HepG2 (cell line): ENCODE measurements at regions not wholly inside any gene's neighbourhood (a gene's known extent, or its start where the extent isn't known, plus 50 kb on each side); places are given as distances from the start of the nearest gene placed in this dataset.

Experiments used
- ATAC-seq: fragments of 200-7000 bp; cut with Tn5 transposase; 3 replicates; pipeline ENCODE4 v1.9.1; 2020; ENCODE audit warnings: mild to moderate bottlenecking, moderate library complexity
- BruUV-seq: library from RNA; stranded (reverse); fragments of 400-500 nt; replicated peaks from 2 replicates; lab custom pipeline; 2021; lab: Mats Ljungman, UMichigan
- CTCF ChIA-PET: fragments of 300-600 bp; formaldehyde crosslinking; extraction: SDS; loops from one replicate; lab custom pipeline; 2021; ENCODE audit warnings: low total read pairs, inconsistent platforms, low intra/inter-chr PET ratio; lab: Yijun Ruan, JAX
- POLR2A ChIA-PET: fragments of 350-600 bp; sonication (Branson Sonifier 250); formaldehyde crosslinking; loops from one replicate; lab custom pipeline; 2020; ENCODE audit warnings: antibody characterized with exemption, inconsistent platforms; lab: Yijun Ruan, JAX
- DNase-seq: peaks from one replicate; pipeline ENCODE4 v3.0.0-alpha.2; 2015; ENCODE audit warnings: low spot score
- FAIRE-seq: peaks from 3 replicates; lab custom pipeline; 2011; peaks lifted over from hg19 to GRCh38; lab: Jason Lieb, UNC
- H2AFZ ChIP-seq: one replicate; pipeline ENCODE4 v1.6.1; 2011; ENCODE audit warnings: low read length, inconsistent platforms
- H3K27ac ChIP-seq: fragments of 300-600 bp; 3 replicates; pipeline ENCODE4 v1.8.0; 2011; ENCODE audit warnings: mixed run types, mild to moderate bottlenecking, mixed read lengths, low read length, inconsistent platforms; ENCODE audit not compliant: insufficient read depth; ENCODE audit errors: extremely low read length
- H3K27me3 ChIP-seq, 2 experiments: fragments of 200-600 bp in 1 of 2; 2 replicates in 1 of 2; 3 replicates in 1 of 2; pipeline versions ENCODE4 v1.6.0 to v1.8.0; 2011; ENCODE audit warnings: low read length in 2 of 2, mild to moderate bottlenecking in 2 of 2, moderate library complexity in 2 of 2, inconsistent platforms in 1 of 2; ENCODE audit not compliant: insufficient read depth in 2 of 2, control insufficient read depth in 1 of 2
- H3K36me3 ChIP-seq, 2 experiments: fragments of 200-600 bp in 1 of 2; replicated peaks in 1 of 2; 2 replicates in 1 of 2; 3 replicates in 1 of 2; pipeline versions ENCODE4 v1.5.1 to v1.8.0; 2011; ENCODE audit warnings: low read length in 2 of 2, inconsistent platforms in 1 of 2; ENCODE audit not compliant: insufficient read depth in 2 of 2, control insufficient read depth in 1 of 2
- H3K4me1 ChIP-seq: 2 replicates; pipeline ENCODE4 v1.5.1; 2012; ENCODE audit warnings: low read length, inconsistent platforms; ENCODE audit not compliant: insufficient read depth
- H3K4me2 ChIP-seq: 2 replicates; pipeline ENCODE4 v1.6.0; 2011; ENCODE audit warnings: low read depth, low read length, inconsistent platforms
- H3K4me3 ChIP-seq, 3 experiments: fragments of 200-600 bp in 1 of 3; sonication (generic), shearing (Covaris generic) in 1 of 3; replicated peaks in 1 of 3; 2 replicates each; pipeline ENCODE4 v1.5.1; 2011 to 2016; ENCODE audit warnings: low read length in 3 of 3, inconsistent platforms in 2 of 3, low read depth in 2 of 3, mild to moderate bottlenecking in 2 of 3, control low read depth in 1 of 3, mixed read lengths in 1 of 3; ENCODE audit not compliant: insufficient read depth in 1 of 3
- H3K79me2 ChIP-seq: one replicate; pipeline ENCODE4 v1.6.1; 2011; ENCODE audit warnings: low read length, inconsistent platforms; ENCODE audit not compliant: insufficient read depth
- H3K9ac ChIP-seq: 2 replicates; pipeline ENCODE4 v1.6.0; 2011; ENCODE audit warnings: mild to moderate bottlenecking, low read depth, low read length, inconsistent platforms; ENCODE audit not compliant: insufficient read depth
- H3K9me3 ChIP-seq: 2 replicates; pipeline ENCODE4 v1.5.1; 2012; ENCODE audit warnings: mild to moderate bottlenecking, low read length
- H4K20me1 ChIP-seq: 2 replicates; pipeline ENCODE4 v1.6.0; 2011; ENCODE audit warnings: inconsistent platforms, mild to moderate bottlenecking, low read length, moderate library complexity; ENCODE audit not compliant: insufficient read depth
- CENPT ChIP-seq: sonication (generic); formaldehyde crosslinking; IDR thresholded peaks from 2 replicates; pipeline ENCODE4 v1.8.0; 2022; ENCODE audit warnings: low read depth, mild to moderate bottlenecking, moderate library complexity, missing genetic modification reagents
- EEA1 ChIP-seq: sonication (generic); formaldehyde crosslinking; IDR thresholded peaks from 2 replicates; pipeline ENCODE4 v1.5.1; 2020; ENCODE audit warnings: mild to moderate bottlenecking, missing genetic modification reagents, borderline replicate concordance
- ETV5 ChIP-seq: IDR thresholded peaks from 2 replicates; pipeline ENCODE4 v1.6.1; 2018; ENCODE audit warnings: missing biosample characterization, missing genetic modification reagents, inconsistent platforms, borderline replicate concordance
- HDAC1 ChIP-seq: sonication (generic); formaldehyde crosslinking; IDR thresholded peaks from 2 replicates; pipeline ENCODE4 v1.5.1; 2020; ENCODE audit warnings: mild to moderate bottlenecking, missing genetic modification reagents
- NFIC ChIP-seq: IDR thresholded peaks from 2 replicates; pipeline ENCODE4 v1.6.1; 2012; ENCODE audit warnings: mild to moderate bottlenecking, low read length, inconsistent platforms
- PAWR ChIP-seq: sonication (generic); formaldehyde crosslinking; IDR thresholded peaks from 2 replicates; pipeline ENCODE4 v1.4.0; 2020; ENCODE audit warnings: missing genetic modification reagents, mild to moderate bottlenecking, borderline replicate concordance
- SOX6 ChIP-seq, 2 experiments: fragments of 450-650 bp in 1 of 2; sonication (generic) in 1 of 2; formaldehyde crosslinking in 1 of 2; IDR thresholded peaks; 2 replicates each; pipeline versions ENCODE4 v1.4.0 to v1.6.1; 2017 to 2020; ENCODE audit warnings: antibody characterized with exemption in 1 of 2, mild to moderate bottlenecking in 1 of 2, missing genetic modification reagents in 1 of 2
- TARDBP ChIP-seq: sonication (generic); formaldehyde crosslinking; IDR thresholded peaks from 2 replicates; pipeline ENCODE4 v1.8.0; 2022; ENCODE audit warnings: mild to moderate bottlenecking, missing genetic modification reagents
- TFDP1 ChIP-seq: IDR thresholded peaks from 2 replicates; pipeline ENCODE4 v1.6.1; 2016; ENCODE audit warnings: missing compliant biosample characterization, missing genetic modification reagents, borderline replicate concordance
- XBP1 ChIP-seq: sonication (generic); formaldehyde crosslinking; IDR thresholded peaks from 2 replicates; pipeline ENCODE4 v1.5.0; 2020; ENCODE audit warnings: missing genetic modification reagents
- XRCC5 ChIP-seq: fragments of 200-400 bp; formaldehyde crosslinking; optimal IDR thresholded peaks from 2 replicates; pipeline ENCODE3; 2017; ENCODE audit warnings: mild to moderate bottlenecking, low read length
- ZBTB2 ChIP-seq: sonication (generic); formaldehyde crosslinking; IDR thresholded peaks from 2 replicates; pipeline ENCODE4 v1.8.0; 2022; ENCODE audit warnings: low read depth, missing genetic modification reagents
- ZBTB7A ChIP-seq: sonication (generic); formaldehyde crosslinking; IDR thresholded peaks from 2 replicates; pipeline ENCODE4 v1.8.0; 2022; ENCODE audit warnings: mild to moderate bottlenecking, missing genetic modification reagents
- ZNF430 ChIP-seq: sonication (generic); formaldehyde crosslinking; IDR thresholded peaks from 2 replicates; pipeline ENCODE4 v1.9.0; 2021; ENCODE audit warnings: mild to moderate bottlenecking, missing genetic modification reagents
- ZNF616 ChIP-seq: sonication (generic); formaldehyde crosslinking; IDR thresholded peaks from 2 replicates; pipeline ENCODE4 v1.5.0; 2020; ENCODE audit warnings: low read depth, mild to moderate bottlenecking, missing genetic modification reagents
- WGBS: methylation state at CpG from one replicate; pipeline ENCODE4 v1.1.6; 2017; ENCODE audit warnings: low lambda C conversion rate; 5-methylcytosine and 5-hydroxymethylcytosine counted together
- in situ Hi-C: cut with HindIII; loops from 2 replicates; pipeline ENCODE4 v1.10.0; 2017; ENCODE audit warnings: low pct_unique_long_range_greater_than_20kb; ENCODE audit not compliant: extremely low pct_ligation_motif_present
- intact Hi-C: fragments of 100-400 bp; cut with micrococcal nuclease; formaldehyde crosslinking; loops from one replicate; pipeline ENCODE4 v1.10.0; 2022; ENCODE audit not compliant: unreplicated experiment

- H3K36me3 ChIP-seq: no peaks in the 10 kb centered on the region
- DNase-seq (no peak), FAIRE-seq (no peak), ATAC-seq (no peak)
- no peaks in the 10 kb centered on the region for H4K20me1 ChIP-seq
- H3K4me2 ChIP-seq: no peak overlapping the region
- H3K79me2 ChIP-seq: no peaks in the 10 kb centered on the region
- WGBS: 8% methylated on average over 3 of the region's 3 CpGs
- H3K27ac ChIP-seq: no peak overlapping the region
- no peak overlapping the region for H3K4me3 ChIP-seq
- H3K27me3 ChIP-seq: peaks cover 0 to 13% of the 10 kb centered on the region in 2 experiments; a peak in 1 of 5 replicates
- H3K9me3 ChIP-seq: no peaks in the 10 kb centered on the region
- intact Hi-C loops: no loop called here
- TF ChIP-seq NFIC (no peak), ZNF430 (CRISPR knock-in tag) (no peak), ZNF616 (no peak), PAWR (no peak), XBP1 (CRISPR knock-in tag) (no peak), ZBTB7A (CRISPR knock-in tag) (no peak), TFDP1 (CRISPR knock-in tag) (no peak), TARDBP (CRISPR knock-in tag) (no peak)
- no peaks in the 10 kb centered on the region for H3K4me1 ChIP-seq
- no peak overlapping the region for H3K9ac ChIP-seq
- BruUV-seq: no TSS peak
- in situ Hi-C loops: no loop called here
- ChIA-PET POLR2A (no interaction called here), CTCF (no interaction called here)
- H2AFZ ChIP-seq: no peak overlapping the region
Observed at GRCh38 chr5:133839721-133840120, 128.7 kb downstream of the C5orf15 start.

GRCh38 chr5:133839090-133839489 is 129.3 kb downstream of the C5orf15 start:
- POLR2A ChIA-PET: no interaction called here
- no peaks in the 10 kb centered on the region for H3K36me3 ChIP-seq
- no peak overlapping the region for H3K9ac ChIP-seq
- no peak overlapping the region for H2AFZ ChIP-seq
- no peak overlapping the region for H3K4me3 ChIP-seq
- intact Hi-C loops (no loop called here), in situ Hi-C loops (no loop called here)
- 59% methylated on average over 3 of the region's 3 CpGs for WGBS
- H3K4me2 ChIP-seq: no peak overlapping the region
- FAIRE-seq (no peak), ATAC-seq (no peak), DNase-seq (no peak)
- no peaks in the 10 kb centered on the region for H3K9me3 ChIP-seq
- no peaks in the 10 kb centered on the region for H3K4me1 ChIP-seq
- H3K27me3 ChIP-seq: peaks cover 0 to 13% of the 10 kb centered on the region in 2 experiments; a peak in 1 of 5 replicates
- CTCF ChIA-PET: no interaction called here
- BruUV-seq: no TSS peak
- H3K79me2 ChIP-seq: no peaks in the 10 kb centered on the region
- no peak overlapping the region for H3K27ac ChIP-seq
- H4K20me1 ChIP-seq: no peaks in the 10 kb centered on the region
- TF ChIP-seq EEA1 (CRISPR knock-in tag) (no peak), CENPT (CRISPR knock-in tag) (no peak), XRCC5 (no peak), ETV5 (CRISPR knock-in tag) (no peak), ZBTB2 (CRISPR knock-in tag) (no peak), HDAC1 (CRISPR knock-in tag) (no peak), SOX6 (IDR thresholded peaks at IDR 0.05) (no peak), SOX6 (CRISPR knock-in tag; IDR thresholded peaks at IDR 0.05) (no peak)
